GM19239 (cell line): ENCODE measurements at regions not wholly inside any gene's neighbourhood (a gene's known extent, or its start where the extent isn't known, plus 50 kb on each side); places are given as distances from the start of the nearest gene placed in this dataset.

ENCODE experiments used
- DNase-seq: peaks from one replicate; pipeline ENCODE4 v3.0.0; 2011; ENCODE audit warnings: low spot score; ENCODE audit not compliant: insufficient read length
- FAIRE-seq: peaks from 2 replicates; lab custom pipeline; 2011; peaks lifted over from hg19 to GRCh38; lab: Jason Lieb, UNC

DNA sequence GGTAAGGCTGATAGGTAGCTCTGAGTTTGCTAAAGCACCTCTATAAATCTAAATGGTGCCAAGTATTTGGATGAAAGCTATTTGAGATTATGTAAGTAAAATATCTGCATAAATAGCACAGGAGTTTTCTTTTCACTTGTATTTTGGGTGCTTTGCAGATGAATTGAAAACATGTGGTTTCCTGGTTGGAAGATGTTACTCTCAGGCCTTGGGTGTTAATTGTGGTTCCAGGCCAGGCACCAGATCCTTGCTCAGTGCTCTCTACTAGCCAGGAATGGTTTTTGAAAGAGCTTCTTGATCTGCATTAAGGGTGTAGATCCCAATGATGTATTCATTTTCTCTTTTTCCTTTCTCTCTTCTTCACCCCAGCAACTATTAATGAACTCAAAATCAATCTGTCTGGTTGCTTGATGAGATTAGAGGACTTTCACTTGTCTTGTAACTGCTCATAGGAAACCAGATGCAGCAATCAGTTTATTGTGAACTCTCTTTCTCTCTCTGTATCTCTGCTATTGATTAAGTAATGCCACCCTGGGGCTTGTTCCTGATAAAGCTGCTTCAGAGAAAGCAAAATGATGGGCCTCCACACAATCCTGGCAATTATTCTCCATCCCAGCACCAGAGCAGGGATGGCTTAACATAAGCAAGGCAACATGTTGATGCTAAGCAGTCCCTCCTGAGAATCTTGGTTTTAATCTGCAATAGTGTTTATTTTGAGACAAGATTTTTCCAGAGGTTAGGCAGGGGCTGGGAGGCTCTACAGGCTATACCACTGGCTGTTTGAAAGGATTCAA is 147.0 kb upstream of the NTM start:
- FAIRE-seq (no peak), DNase-seq (no peak)

DNA sequence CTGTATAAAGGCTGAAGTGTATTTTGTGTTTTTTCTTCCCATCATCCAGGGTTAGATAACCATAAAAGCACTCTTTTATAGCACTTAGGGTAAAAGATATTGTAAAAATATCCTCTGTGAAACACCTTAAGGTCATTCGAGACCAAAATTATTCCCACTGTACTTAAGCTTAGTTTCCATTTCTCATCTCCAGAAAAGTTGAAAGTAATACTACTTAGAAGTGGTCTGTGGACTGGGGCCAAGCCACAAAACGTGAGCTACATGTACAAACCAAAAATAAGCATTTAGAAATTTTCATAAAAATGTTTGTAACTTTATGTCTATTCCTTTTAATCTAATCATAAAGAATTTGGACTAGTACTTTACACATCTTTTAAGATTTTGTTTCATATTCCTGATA is 142.0 kb upstream of the NTM start:
- no peak for FAIRE-seq
- DNase-seq = no peak

DNA sequence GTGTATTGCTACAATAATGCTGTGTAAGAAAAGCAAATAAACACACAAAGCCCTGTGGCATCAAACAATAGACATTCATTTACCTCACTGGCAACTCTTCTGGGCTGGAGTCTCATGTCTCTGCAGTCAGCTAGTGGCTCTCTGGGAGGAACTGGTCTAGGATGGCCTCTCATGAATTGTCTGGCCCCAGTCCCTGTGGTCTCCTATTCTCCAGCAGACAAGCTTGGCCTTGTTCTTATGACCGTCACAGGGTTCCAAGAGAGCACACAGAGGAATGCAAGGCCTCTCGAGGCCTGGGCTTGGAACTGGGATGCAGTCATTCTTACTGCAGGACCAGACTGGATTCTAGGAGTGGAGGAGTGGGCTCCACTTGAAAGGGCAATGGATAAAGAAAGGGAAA is 141.2 kb upstream of the NTM start:
- no peak for DNase-seq
- FAIRE-seq = no peak

DNA sequence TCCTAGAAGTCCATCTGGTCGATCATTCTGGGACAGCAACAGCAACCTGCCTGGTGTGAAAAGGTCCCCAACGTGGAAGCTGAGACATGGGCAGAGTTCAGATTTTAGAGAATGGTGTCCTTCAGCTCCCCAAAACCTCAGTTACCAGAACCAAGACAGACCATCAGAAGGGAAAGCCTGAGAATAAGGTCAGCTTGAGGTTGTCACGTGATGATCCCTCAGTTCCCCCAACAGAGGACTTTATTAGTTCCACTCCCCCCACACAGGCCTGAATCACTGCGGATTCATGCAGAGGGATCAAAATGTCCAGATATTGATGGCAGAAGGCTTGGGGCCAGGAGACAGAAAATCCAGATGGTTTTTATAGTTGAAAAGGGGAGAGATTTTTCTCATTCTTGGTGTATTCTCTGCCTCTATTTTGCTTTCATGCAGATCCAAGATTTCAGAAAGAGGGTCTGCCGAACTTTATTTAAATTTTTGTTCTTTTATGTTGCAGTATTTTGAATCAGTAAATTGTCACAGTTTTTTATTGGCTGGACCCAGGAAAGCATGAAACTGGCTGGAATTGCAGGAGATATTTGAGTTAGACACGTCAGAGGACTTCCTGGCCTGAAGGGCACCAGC is 139.0 kb upstream of the NTM start:
- FAIRE-seq (no peak), DNase-seq (no peak)

DNA sequence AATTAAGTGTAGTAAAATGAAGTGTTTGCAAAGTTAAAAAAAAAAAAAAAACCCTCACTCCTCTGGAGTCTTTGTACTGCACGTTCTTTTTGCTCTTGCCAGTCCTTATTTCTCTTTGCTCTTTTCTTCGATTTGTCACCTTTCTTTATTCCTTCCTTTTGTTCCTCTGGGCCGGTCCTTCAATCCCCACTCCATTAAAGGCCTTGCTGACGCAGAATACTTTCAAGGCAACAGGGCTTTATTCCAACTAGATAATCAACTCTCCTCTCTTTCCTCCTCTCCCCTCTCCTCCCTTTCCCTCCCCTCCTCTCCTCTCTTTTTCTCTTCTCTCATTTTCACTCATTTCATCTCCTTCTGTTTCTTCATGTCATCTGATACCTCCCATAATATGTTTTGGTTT is 138.2 kb upstream of the NTM start:
- DNase-seq (no peak), FAIRE-seq (no peak)

DNA sequence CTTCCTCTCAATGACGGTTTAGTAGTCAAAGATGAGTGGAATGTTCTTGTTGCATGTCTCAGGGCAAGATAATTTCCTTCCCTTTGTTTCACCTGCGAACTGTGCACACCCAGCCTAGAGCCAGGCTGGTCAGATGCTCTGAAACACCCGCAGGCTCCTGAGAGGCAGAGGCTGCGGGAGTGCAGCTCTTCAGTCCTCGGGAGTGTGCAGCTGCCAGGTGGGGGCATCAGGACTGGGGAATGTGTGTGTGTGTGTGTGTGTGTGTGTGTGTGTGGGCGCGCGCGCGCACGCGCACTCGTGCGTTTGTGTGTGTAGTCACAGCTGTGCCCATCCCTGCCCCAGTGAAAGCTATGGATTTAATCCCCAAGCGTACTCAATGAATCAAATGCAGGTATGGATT is 136.2 kb upstream of the NTM start:
- DNase-seq (no peak), FAIRE-seq (no peak)

DNA sequence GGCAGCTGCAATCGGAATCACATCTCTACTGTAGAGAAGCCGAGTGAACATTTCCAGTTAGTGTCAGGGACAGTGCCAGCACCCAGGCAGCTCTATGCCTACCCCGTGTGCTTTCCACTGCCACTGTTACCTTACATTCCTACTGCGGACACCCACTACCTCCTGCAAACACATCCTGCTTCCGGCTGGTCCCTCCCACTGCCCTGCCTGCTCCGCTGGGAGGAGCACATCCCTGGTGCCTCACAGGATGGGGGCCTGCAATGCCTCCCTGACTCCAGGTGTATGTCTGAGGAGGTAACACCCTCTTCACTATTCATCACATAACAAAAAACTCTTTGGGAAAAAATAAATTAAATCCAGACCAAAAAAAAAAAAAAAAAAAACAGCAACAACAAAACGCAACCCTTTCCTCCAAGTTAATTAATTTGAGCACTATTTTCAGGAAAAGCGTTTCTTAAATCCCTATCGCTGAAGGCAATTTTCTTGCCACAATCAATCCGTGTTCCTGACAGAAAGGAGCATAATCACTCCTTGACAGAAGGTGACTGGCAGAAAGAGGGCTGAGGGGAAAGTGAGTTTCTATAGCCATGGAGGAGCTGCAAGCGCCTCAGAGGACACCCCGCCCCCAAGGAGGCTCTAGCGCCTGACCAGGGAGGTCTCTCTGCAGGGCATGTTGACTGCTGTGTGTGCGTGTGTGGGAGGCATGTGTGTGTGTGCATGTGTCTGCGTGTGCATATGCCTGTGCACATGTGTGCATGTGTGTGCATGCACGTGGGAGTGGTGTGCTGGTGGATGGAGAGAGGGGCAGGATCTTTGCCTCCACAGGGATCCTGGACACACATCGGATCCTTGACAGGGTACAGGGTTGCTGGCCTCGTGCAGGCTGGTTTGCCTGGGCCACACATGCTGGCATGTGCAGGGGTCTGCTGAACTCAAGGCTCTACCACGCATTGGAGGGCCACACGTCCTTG is 134.8 kb upstream of the NTM start:
- DNase-seq = no peak
- FAIRE-seq = no peak

DNA sequence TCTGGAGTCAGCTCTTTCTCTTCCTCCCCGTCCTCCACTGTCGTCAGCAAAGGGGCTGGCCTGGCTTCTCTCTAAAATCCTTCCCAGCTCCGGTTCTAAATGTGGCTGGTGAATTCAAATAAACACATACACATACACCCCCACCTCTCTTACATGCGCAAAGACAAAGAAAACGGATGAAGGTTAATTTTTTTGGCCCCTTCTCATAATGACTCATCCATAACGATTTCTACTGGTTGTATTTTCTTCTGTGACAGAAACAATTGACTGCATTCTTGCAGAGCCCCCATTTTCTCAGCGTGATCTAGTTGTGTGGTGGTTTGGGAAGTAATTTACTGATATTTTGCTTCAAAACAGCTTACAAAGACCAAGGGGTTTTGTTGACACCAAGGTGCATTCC is 130.0 kb upstream of the NTM start:
- FAIRE-seq = no peak
- DNase-seq = no peak

DNA sequence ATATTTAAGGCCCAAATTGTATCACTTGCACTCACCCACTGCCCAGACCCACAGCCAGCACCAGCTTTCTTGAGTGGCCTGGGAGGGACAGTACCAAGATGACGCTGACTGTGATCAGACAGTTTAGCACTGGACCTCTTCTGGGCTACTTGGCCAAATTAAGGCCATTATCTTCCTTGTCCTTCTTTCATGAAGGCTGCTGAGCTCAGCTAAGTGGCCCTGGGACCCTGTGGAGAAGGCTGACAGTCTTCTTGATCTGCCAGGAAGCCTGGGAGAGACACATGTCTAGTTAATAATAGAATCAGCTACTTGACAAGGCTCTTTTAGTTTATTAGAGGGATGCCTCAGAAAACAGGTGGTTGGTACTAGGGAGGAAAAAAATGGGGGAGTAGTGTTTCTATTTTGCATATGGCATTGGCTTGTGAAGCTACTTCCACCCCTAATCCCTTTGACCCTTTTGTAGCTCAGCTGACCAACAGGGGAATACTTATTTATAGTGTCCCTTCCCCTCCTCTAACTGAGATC is 127.9 kb upstream of the NTM start:
- no peak for DNase-seq
- no peak for FAIRE-seq

DNA sequence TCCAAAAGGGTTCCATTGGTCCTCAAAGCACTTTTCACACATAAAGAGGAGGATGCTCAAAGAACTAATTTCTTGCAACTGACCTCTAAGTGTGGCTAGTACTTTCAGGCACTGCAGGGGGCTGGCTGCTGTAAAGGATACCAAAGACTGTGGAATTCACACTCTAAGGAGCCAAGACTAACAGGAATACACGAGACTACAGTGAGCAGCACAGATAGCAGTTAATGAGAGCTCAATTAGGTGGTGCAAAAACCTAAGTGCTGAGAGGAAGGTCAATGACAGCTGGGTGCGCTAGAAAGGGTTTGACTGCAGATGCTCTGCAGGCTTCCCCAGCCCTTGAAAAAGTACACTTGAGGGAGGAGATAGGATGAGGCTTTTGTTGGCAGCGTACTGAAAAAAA is 124.3 kb upstream of the NTM start:
- DNase-seq (no peak), FAIRE-seq (no peak)

DNA sequence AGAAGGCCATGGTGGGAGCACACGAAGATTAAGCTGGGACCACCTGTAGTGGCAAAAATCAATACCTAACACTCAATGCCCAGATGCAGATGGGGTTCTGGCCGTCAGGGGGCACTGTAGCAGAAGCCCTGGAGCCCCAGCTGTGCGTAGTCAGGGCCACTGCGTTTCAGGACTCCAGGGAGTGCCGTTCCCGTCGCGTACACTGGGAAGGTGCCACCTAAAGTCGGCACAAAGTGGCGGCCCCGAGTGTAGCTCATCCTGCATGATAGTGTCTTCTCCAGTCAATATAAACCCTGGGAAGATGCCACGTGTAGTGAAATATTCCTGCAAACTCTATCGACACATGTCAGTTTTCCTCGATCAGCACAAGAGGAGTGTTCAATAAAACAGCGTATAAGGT is 123.8 kb upstream of the NTM start:
- DNase-seq (no peak), FAIRE-seq (no peak)

DNA sequence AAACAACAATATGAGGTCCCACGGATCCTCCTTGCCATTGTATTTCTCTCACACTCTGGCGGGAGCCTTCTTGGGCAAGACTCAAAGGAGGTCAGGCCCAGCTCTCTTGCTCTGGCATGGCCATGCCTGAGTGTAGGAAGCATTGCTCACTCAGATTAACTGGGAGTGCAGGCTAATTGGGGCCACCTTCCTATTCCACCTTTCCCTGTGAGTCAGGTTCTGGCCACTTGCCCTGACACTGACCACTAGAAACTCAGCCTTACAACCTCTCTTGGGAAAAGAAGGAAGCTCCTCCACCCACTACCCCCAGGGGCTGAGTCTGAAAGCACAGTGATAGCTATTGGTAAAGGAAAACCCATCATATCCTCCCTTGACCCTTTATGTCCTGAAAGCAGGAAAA is 121.8 kb upstream of the NTM start:
- FAIRE-seq = no peak

DNA sequence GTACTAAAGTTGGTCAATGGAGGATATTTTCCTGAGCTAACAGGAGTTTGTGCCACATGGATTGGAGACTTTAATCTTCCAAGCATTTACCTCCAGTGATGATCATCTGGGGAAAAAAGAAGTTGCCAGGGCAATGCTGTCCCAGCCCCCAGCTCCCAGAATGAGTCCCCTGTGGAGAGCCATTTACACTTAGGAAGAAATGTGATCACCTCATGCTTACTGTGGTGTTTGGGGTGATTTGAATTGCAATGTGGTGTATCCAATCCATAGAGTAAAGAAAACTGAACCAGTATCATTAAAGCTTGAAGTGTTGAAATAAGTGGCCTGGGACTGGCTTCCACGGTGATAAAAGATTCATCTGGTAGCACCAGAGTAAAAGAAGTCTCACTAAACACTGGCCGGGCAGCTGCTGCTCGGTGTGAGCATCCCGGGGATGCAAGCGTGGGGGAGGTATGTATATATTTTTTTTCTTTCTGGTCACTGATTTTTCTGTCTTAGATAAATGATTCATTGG is 117.2 kb upstream of the NTM start:
- DNase-seq = no peak
- FAIRE-seq = no peak

More for the DNA sequence above, 121.8 kb upstream of the NTM start:
- DNase-seq = no peak

DNA sequence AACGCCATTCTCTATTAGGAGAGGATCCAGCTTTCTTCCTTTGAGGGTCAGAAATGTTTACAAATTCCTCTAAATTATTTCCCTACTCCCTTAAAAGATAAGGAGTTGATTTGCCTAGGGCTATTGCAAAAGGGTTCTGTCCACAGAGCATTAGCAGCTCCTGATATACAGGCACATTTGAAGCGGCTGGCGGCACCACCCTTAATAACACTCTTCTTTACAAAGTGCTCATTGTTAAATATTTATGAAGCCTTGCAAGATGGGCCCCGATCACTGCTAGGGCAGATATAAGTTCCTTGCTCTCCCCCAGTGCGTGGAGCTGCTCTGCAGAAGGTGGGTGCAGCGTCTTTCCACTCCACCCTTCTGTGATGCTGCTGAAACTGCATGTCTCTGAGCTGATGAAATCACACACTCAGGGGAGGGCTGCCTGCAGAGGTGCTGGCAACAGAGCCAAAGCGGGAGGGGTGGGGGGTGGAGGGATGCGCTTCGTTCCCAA is 116.7 kb upstream of the NTM start:
- DNase-seq = no peak
- FAIRE-seq = no peak

DNA sequence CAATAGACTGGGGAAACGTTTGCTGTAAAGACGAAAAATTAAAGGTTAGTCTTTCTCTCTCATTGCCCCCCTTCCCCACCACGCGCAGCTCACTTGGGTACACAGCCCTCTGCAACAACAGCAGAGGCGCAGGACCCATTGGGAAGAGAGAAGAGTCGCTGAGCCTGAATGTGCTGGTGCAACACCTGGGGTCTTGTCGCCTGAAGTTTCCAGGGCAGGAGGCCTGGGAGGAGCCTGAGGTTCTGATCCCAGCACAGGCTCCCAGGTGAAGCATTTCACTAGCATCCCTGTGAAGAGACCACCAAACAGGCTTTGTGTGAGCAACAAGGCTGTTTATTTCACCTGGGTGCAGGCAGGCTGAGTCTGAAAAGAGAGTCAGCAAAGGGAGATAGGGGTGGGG is 116.2 kb upstream of the NTM start:
- DNase-seq (no peak), FAIRE-seq (no peak)

DNA sequence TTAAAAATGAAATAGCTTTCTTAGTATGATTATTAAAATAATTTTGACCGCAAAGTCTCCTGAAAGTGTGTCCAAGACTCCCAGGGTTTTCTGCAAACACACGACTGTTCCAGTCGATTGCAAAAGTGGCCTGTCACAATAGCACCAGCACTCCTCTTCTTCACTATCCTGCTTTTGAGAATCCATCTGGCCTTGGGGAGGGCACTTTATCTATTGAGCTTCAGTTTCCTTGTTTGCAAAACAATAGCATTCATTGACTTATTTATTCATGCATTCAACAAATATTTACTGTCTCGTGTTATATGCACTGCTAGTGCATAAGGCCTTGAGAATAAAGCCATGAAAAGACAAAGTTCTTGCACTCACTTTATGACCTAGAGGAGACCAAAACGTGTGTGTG is 96.2 kb upstream of the NTM start:
- DNase-seq (no peak), FAIRE-seq (no peak)

DNA sequence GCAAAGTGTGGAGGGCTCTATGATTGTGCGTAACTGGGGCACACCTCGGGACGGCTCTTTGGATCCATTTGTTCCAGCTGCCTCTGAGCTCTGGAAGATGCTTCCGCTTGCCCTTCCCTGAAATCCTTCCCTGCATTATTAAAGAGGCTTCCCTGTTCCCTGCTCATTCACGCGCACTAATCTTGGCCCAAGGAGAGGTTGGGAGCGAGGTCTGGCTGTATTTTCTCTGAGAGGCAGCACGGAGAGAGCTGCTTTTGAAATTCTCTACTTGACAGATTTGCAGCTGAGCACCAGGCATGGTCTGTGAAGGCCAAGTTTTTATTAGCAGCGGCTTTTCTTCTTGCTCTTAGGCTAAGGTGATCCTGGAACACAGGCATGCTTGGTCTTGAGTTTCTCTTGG is 94.8 kb upstream of the NTM start:
- FAIRE-seq (no peak), DNase-seq (no peak)

DNA sequence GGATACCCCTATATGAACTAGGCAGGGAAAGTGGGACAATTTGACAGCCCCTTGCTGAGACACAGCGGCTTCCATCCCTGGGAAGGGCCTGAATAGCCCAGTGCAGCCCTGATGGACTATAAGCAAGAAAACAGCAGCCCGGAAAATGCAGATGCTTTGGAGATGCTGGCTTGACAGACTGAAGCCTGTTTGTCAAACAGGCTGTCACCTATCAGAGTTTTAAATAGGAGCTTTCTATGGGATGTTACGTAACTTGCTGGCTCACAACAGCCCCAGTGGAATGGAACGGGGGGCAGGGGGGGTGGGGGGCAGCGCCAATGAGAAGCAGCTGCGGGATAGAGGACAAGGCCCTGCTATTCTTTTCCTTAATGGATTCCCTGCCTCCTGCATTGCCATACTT is 91.9 kb upstream of the NTM start:
- DNase-seq (no peak), FAIRE-seq (no peak)

DNA sequence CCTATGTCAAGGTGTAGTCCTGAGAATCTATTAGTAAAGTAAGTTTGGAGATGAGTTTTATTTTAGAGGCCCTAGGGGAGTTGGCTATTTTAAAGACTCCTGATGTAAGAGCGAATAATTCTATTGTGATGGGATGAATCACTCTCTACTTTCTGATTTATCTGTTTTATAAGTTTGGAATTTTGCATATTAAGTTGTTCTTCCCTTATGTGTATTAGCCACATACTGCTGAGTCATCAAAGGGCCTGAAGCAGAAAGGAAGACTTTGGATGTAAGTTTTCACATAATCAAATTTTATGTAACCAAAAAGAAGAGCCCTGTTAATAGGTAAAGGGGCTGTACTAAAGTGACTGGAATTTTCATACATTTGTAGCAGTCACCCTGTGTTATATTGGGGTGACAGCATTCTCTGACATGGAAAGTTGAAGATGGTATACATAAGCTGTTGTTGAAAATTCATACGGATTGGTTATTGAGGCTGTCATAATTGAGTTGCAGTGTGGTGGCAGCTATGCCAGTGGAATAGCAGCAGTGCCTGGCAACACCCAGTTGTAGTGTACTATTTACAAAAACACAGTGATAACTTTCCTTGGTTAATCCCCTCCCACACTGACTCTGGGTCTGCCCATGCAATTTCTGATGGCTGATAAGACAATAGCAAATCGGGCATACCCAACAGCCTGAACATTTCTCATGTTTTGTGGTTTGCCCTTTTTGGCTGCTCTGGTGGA is 90.6 kb upstream of the NTM start:
- FAIRE-seq = no peak

DNA sequence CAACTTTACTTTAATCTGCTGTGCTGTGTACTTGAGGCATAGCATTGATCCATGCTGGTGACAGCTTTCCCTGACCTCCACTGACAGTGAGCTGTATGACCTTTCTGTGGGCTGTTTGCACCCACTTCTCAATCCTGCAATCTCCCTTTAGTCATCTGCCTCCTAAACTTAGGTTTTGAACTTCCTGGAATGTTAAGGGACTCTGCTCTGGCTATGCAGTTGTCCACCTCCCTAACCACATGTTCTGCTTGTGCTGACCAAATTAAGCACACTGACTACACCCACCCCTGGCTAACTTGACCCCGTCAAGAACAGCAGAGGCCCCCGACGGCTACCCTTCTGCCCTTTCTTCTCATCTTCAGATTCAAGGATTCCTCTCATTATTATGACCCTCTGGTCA is 89.1 kb upstream of the NTM start:
- FAIRE-seq (no peak), DNase-seq (no peak)

More for the DNA sequence above, 90.6 kb upstream of the NTM start:
- DNase-seq = no peak
